HCT116 (cell line): ENCODE measurements at regions not wholly inside any gene's neighbourhood (a gene's known extent, or its start where the extent isn't known, plus 50 kb on each side); places are given as distances from the start of the nearest gene placed in this dataset.

Experiments
- ATAC-seq: fragments of 200-7000 bp; cut with Tn5 transposase; 2 replicates; pipeline ENCODE4 v1.9.1; 2020; ENCODE audit warnings: mild to moderate bottlenecking, moderate library complexity
- BruUV-seq: library from RNA; stranded (reverse); fragments of 400-500 nt; replicated peaks from 2 replicates; lab custom pipeline; 2021; lab: Mats Ljungman, UMichigan
- CTCF ChIA-PET: fragments of 300-600 bp; sonication (Branson Sonifier 250); formaldehyde crosslinking; loops from one replicate; lab custom pipeline; 2021; ENCODE audit warnings: antibody characterized with exemption; lab: Charles Lee
- POLR2A ChIA-PET: fragments of 300-600, 350-600 bp; sonication (Branson Sonifier 250); formaldehyde crosslinking; loops from one replicate; lab custom pipeline; 2021; ENCODE audit warnings: antibody characterized with exemption; lab: Charles Lee
- RAD21 ChIA-PET, 2 experiments: fragments of 300-600 bp; sonication (Branson Sonifier 250); formaldehyde crosslinking; loops; one replicate each; lab custom pipeline; 2023; ENCODE audit warnings: low total read pairs in 2 of 2; ENCODE audit not compliant: uncharacterized antibody in 2 of 2, unreplicated experiment in 2 of 2, low non-redundant PET in 1 of 2; lab: Charles Lee
- DNase-seq: peaks from one replicate; pipeline ENCODE4 v3.0.0-alpha.2; 2010; ENCODE audit warnings: low read depth, low spot score
- H2AFZ ChIP-seq: fragments of 200-600 bp; shearing (Covaris generic), sonication (generic); 2 replicates; pipeline ENCODE4 v1.6.1; 2017; ENCODE audit warnings: low read depth, mixed run types, mixed read lengths, antibody characterized with exemption, low read length; ENCODE audit not compliant: poor library complexity, severe bottlenecking
- H3K27ac ChIP-seq: 2 replicates; pipeline ENCODE4 v1.5.1; 2012; ENCODE audit warnings: low read depth, low read length
- H3K27me3 ChIP-seq: fragments of 200-600 bp; sonication (generic); 2 replicates; pipeline ENCODE4 v1.6.1; 2016; ENCODE audit warnings: mixed run types, low read length, mixed read lengths; ENCODE audit not compliant: insufficient read depth
- H3K36me3 ChIP-seq, 2 experiments: fragments of 200-500 bp in 1 of 2; fragments of 200-600 bp in 1 of 2; sonication (Bioruptor generic) in 1 of 2; sonication (generic) in 1 of 2; 2 replicates each; pipeline versions ENCODE4 v1.5.1 to v1.6.1; 2014 to 2016; ENCODE audit warnings: low read length in 2 of 2, inconsistent platforms in 1 of 2, mixed read lengths in 1 of 2, mixed run types in 1 of 2; ENCODE audit not compliant: insufficient read depth in 2 of 2, control insufficient read depth in 1 of 2
- H3K4me1 ChIP-seq, 2 experiments: fragments of 200-600 bp in 1 of 2; sonication (generic) in 1 of 2; 2 replicates each; pipeline versions ENCODE4 v1.5.1 to v1.6.1; 2012 to 2017; ENCODE audit warnings: low read length in 2 of 2, inconsistent platforms in 1 of 2, mild to moderate bottlenecking in 1 of 2, mixed read lengths in 1 of 2, mixed run types in 1 of 2, moderate library complexity in 1 of 2; ENCODE audit not compliant: insufficient read depth in 2 of 2, control insufficient read depth in 1 of 2
- H3K4me2 ChIP-seq: fragments of 200-600 bp; sonication (generic); 2 replicates; pipeline ENCODE4 v1.6.1; 2017; ENCODE audit warnings: mixed run types, low read length, mixed read lengths
- H3K4me3 ChIP-seq, 2 experiments: fragments of 200-600 bp in 1 of 2; sonication (generic) in 1 of 2; replicated peaks in 1 of 2; 2 replicates each; pipeline ENCODE4 v1.5.1; 2011 to 2016; ENCODE audit warnings: low read length in 2 of 2, control low read depth in 1 of 2, low read depth in 1 of 2, mild to moderate bottlenecking in 1 of 2, mixed read lengths in 1 of 2, mixed run types in 1 of 2
- H3K79me2 ChIP-seq: fragments of 200-600 bp; sonication (generic); 2 replicates; pipeline ENCODE4 v1.6.1; 2017; ENCODE audit warnings: mild to moderate bottlenecking, mixed run types, low read length, moderate library complexity, mixed read lengths; ENCODE audit not compliant: insufficient read depth
- H3K9ac ChIP-seq: fragments of 200-600 bp; sonication (generic); 2 replicates; pipeline ENCODE4 v1.6.1; 2016; ENCODE audit warnings: low read length, mixed read lengths
- H3K9me2 ChIP-seq: fragments of 200-600 bp; sonication (generic), shearing (Covaris generic); 2 replicates; pipeline ENCODE4 v1.6.1; 2017; ENCODE audit warnings: mixed run types, mild to moderate bottlenecking, moderate library complexity; ENCODE audit not compliant: insufficient read depth
- H3K9me3 ChIP-seq, 2 experiments: fragments of 200-500 bp in 1 of 2; fragments of 200-600 bp in 1 of 2; sonication (Bioruptor generic) in 1 of 2; sonication (generic) in 1 of 2; 2 replicates each; pipeline ENCODE4 v1.6.1; 2014 to 2017; ENCODE audit warnings: low read length in 2 of 2, mixed read lengths in 2 of 2, inconsistent platforms in 1 of 2, low read depth in 1 of 2, mild to moderate bottlenecking in 1 of 2, mixed run types in 1 of 2, moderate library complexity in 1 of 2; ENCODE audit not compliant: control insufficient read depth in 1 of 2, insufficient read depth in 1 of 2
- H4K20me1 ChIP-seq: fragments of 200-600 bp; sonication (generic), shearing (Covaris generic); 2 replicates; pipeline ENCODE4 v1.6.1; 2017; ENCODE audit warnings: mixed run types, mild to moderate bottlenecking, moderate library complexity; ENCODE audit not compliant: insufficient read depth
- ELF1 ChIP-seq: IDR thresholded peaks from 2 replicates; pipeline ENCODE4 v1.6.1; 2012; ENCODE audit warnings: low read depth, borderline replicate concordance
- POLR2A ChIP-seq: IDR thresholded peaks from 2 replicates; pipeline ENCODE4 v1.7.0; 2011; ENCODE audit warnings: borderline replicate concordance; ENCODE audit not compliant: insufficient read depth, insufficient read length; ENCODE audit errors: extremely low read depth
- RAD21 ChIP-seq: IDR thresholded peaks from 2 replicates; pipeline ENCODE4 v1.6.1; 2012; ENCODE audit warnings: low read depth, mild to moderate bottlenecking
- SIN3A ChIP-seq: IDR thresholded peaks from 2 replicates; pipeline ENCODE4 v1.6.1; 2012; ENCODE audit warnings: low read depth
- SP1 ChIP-seq: IDR thresholded peaks from 2 replicates; pipeline ENCODE4 v1.6.1; 2012; ENCODE audit warnings: low read depth
- ZFX ChIP-seq: fragments of 450-650 bp; IDR thresholded peaks from 2 replicates; pipeline ENCODE4 v1.6.1; 2017
- ZNF274 ChIP-seq: fragments of 200-500 bp; sonication (Bioruptor generic); IDR thresholded peaks from 2 replicates; pipeline ENCODE4 v1.6.1; 2014; ENCODE audit warnings: mild to moderate bottlenecking, low read depth, low read length, inconsistent platforms
- intact Hi-C: fragments of 100-400 bp; cut with micrococcal nuclease; formaldehyde crosslinking; loops from 2 replicates; pipeline ENCODE4 v1.10.0; 2022
- TF ChIP-seq, protein P1 (sequence below): IDR thresholded peaks from 2 replicates; pipeline ENCODE4 v1.6.1; 2012; ENCODE audit warnings: low read depth
- TF ChIP-seq, protein P2 (sequence below): IDR thresholded peaks from 2 replicates; pipeline ENCODE4 v1.6.1; 2011; ENCODE audit warnings: mild to moderate bottlenecking, low read length, moderate library complexity; ENCODE audit not compliant: insufficient replicate concordance; ENCODE audit errors: extremely low read depth

DNA sequence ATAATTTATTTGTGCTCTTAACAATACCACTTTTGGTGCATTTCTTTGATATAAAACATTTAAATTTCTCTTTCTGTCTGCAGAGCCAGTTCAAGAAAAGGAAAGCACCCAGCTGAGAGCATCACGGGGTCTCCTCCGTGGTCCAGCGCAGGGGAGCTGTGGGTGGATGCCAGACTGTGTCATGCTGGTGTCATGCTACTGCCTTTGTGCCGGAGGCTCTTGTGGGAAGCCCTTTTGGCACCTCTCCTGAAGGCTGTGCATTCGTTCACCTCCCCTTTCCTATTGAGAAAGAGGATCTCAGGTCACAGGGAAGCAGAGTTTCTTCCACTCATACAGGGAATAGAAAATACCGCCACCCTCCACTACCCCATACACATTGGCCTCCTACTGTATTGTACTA is 450.4 kb downstream of the GALR1 start:
- DNase-seq, result no peak
- no peak overlapping the region for H3K27ac ChIP-seq
- H3K4me1 ChIP-seq, result no peaks in the 10 kb centered on the region
- H3K9me3 ChIP-seq, result peaks cover 4 to 29% of the 10 kb centered on the region in 2 experiments; a peak in 2 of 4 replicates
- intact Hi-C loops, result no loop called here
- H3K36me3 ChIP-seq, result no peaks in the 10 kb centered on the region
- ChIA-PET RAD21 (no interaction called here), CTCF (no interaction called here), POLR2A (no interaction called here)
- no peak overlapping the region for H3K4me3 ChIP-seq
- H4K20me1 ChIP-seq, result no peaks in the 10 kb centered on the region
- no peaks in the 10 kb centered on the region for H3K27me3 ChIP-seq
- H3K9ac ChIP-seq, result no peak overlapping the region
- TF ChIP-seq, protein P1, sequence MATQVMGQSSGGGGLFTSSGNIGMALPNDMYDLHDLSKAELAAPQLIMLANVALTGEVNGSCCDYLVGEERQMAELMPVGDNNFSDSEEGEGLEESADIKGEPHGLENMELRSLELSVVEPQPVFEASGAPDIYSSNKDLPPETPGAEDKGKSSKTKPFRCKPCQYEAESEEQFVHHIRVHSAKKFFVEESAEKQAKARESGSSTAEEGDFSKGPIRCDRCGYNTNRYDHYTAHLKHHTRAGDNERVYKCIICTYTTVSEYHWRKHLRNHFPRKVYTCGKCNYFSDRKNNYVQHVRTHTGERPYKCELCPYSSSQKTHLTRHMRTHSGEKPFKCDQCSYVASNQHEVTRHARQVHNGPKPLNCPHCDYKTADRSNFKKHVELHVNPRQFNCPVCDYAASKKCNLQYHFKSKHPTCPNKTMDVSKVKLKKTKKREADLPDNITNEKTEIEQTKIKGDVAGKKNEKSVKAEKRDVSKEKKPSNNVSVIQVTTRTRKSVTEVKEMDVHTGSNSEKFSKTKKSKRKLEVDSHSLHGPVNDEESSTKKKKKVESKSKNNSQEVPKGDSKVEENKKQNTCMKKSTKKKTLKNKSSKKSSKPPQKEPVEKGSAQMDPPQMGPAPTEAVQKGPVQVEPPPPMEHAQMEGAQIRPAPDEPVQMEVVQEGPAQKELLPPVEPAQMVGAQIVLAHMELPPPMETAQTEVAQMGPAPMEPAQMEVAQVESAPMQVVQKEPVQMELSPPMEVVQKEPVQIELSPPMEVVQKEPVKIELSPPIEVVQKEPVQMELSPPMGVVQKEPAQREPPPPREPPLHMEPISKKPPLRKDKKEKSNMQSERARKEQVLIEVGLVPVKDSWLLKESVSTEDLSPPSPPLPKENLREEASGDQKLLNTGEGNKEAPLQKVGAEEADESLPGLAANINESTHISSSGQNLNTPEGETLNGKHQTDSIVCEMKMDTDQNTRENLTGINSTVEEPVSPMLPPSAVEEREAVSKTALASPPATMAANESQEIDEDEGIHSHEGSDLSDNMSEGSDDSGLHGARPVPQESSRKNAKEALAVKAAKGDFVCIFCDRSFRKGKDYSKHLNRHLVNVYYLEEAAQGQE, result no peak
- no peak for TF ChIP-seq RAD21
- TF ChIP-seq SIN3A, result no peak
- no peak for TF ChIP-seq ZFX
- TF ChIP-seq ZNF274, result no peak
- TF ChIP-seq, protein P2, sequence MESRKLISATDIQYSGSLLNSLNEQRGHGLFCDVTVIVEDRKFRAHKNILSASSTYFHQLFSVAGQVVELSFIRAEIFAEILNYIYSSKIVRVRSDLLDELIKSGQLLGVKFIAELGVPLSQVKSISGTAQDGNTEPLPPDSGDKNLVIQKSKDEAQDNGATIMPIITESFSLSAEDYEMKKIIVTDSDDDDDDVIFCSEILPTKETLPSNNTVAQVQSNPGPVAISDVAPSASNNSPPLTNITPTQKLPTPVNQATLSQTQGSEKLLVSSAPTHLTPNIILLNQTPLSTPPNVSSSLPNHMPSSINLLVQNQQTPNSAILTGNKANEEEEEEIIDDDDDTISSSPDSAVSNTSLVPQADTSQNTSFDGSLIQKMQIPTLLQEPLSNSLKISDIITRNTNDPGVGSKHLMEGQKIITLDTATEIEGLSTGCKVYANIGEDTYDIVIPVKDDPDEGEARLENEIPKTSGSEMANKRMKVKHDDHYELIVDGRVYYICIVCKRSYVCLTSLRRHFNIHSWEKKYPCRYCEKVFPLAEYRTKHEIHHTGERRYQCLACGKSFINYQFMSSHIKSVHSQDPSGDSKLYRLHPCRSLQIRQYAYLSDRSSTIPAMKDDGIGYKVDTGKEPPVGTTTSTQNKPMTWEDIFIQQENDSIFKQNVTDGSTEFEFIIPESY, result no peak
- no peak for TF ChIP-seq ELF1
- no peak for TF ChIP-seq POLR2A
- no peak for TF ChIP-seq SP1
- H3K79me2 ChIP-seq, result no peaks in the 10 kb centered on the region
- no peak for ATAC-seq
- no peaks in the 10 kb centered on the region for H3K9me2 ChIP-seq
- BruUV-seq, result no TSS peak
- no peak overlapping the region for H2AFZ ChIP-seq
- no peak overlapping the region for H3K4me2 ChIP-seq
